M059J (cell line): ENCODE measurements at regions not wholly inside any gene's neighbourhood (a gene's known extent, or its start where the extent isn't known, plus 50 kb on each side); places are given as distances from the start of the nearest gene placed in this dataset.

ENCODE experiments used
- DNase-seq: peaks from one replicate; pipeline ENCODE4 v3.0.0-alpha.2; 2012; ENCODE audit warnings: low read depth

GRCh38 chr5:2205185-2205585 lies 322.5 kb upstream of the IRX4 start:
- no peak for DNase-seq

GRCh38 chr5:2204366-2205184 lies 321.9 kb upstream of the IRX4 start:
- no peak for DNase-seq

GRCh38 chr5:2203774-2204173 lies 321.0 kb upstream of the IRX4 start:
- no peak for DNase-seq

GRCh38 chr5:2201832-2202231 lies 319.1 kb upstream of the IRX4 start:
- DNase-seq = no peak

- no peak for DNase-seq
These were observed 318.7 kb upstream of the IRX4 start for GRCh38 chr5:2201421-2201820.

GRCh38 chr5:2201011-2201410 lies 318.3 kb upstream of the IRX4 start:
- DNase-seq = no peak

GRCh38 chr5:2200261-2200950 lies 317.7 kb upstream of the IRX4 start:
- no peak for DNase-seq

GRCh38 chr5:2199697-2200096 lies 317.0 kb upstream of the IRX4 start:
- no peak for DNase-seq

GRCh38 chr5:2196989-2197619 lies 314.4 kb upstream of the IRX4 start:
- DNase-seq = no peak

GRCh38 chr5:2196416-2196815 lies 313.7 kb upstream of the IRX4 start:
- no peak for DNase-seq

- DNase-seq = no peak
These were observed 312.2 kb upstream of the IRX4 start for GRCh38 chr5:2194949-2195348.

- DNase-seq = no peak
These were observed 311.5 kb upstream of the IRX4 start for GRCh38 chr5:2194236-2194555.

GRCh38 chr5:2193542-2194235 lies 311.0 kb upstream of the IRX4 start:
- no peak for DNase-seq

GRCh38 chr5:2193142-2193541 lies 310.4 kb upstream of the IRX4 start:
- DNase-seq = no peak

GRCh38 chr5:2192496-2192895 lies 309.8 kb upstream of the IRX4 start:
- DNase-seq = no peak

- DNase-seq = no peak
These were observed 309.2 kb upstream of the IRX4 start for GRCh38 chr5:2191972-2192371.

- DNase-seq = no peak
These were observed 307.8 kb upstream of the IRX4 start for GRCh38 chr5:2190549-2190948.

GRCh38 chr5:2188661-2189060 lies 305.9 kb upstream of the IRX4 start:
- DNase-seq = no peak

GRCh38 chr5:2188137-2188536 lies 305.4 kb upstream of the IRX4 start:
- DNase-seq = no peak

GRCh38 chr5:2187687-2188086 lies 305.0 kb upstream of the IRX4 start:
- DNase-seq = no peak

GRCh38 chr5:2187156-2187555 lies 304.4 kb upstream of the IRX4 start:
- DNase-seq = peak; percentile 3

- DNase-seq = no peak
These were observed 303.8 kb upstream of the IRX4 start for GRCh38 chr5:2186472-2187015.
